Smooth muscle cell (in vitro differentiated cells): ENCODE measurements at regions not wholly inside any gene's neighbourhood (a gene's known extent, or its start where the extent isn't known, plus 50 kb on each side); places are given as distances from the start of the nearest gene placed in this dataset.

Experiments
- DNase-seq: peaks from one replicate; lab custom pipeline; 2025; ENCODE audit not compliant: unreplicated experiment; lab: John Stamatoyannopoulos, UW
- H2AFZ ChIP-seq: fragments of 200-600 bp; sonication (generic); 2 replicates; pipeline ENCODE4 v1.6.0; 2016; ENCODE audit warnings: antibody characterized with exemption, low read depth, mild to moderate bottlenecking
- H3F3A ChIP-seq: fragments of 200-600 bp; sonication (generic); 2 replicates; pipeline ENCODE4 v1.6.0; 2017; ENCODE audit warnings: antibody characterized with exemption, low read depth
- H3K27ac ChIP-seq: fragments of 200-600 bp; sonication (generic); 2 replicates; pipeline ENCODE4 v1.5.1; 2016; ENCODE audit warnings: low read depth, mild to moderate bottlenecking
- H3K27me3 ChIP-seq: fragments of 200-600 bp; sonication (generic); 2 replicates; pipeline ENCODE4 v1.6.1; 2016; ENCODE audit warnings: low read depth, mild to moderate bottlenecking
- H3K36me3 ChIP-seq: fragments of 200-600 bp; sonication (generic); 2 replicates; pipeline ENCODE4 v1.5.1; 2016; ENCODE audit warnings: low read depth
- H3K4me1 ChIP-seq: fragments of 200-600 bp; sonication (generic); 2 replicates; pipeline ENCODE4 v1.5.1; 2016; ENCODE audit warnings: low read depth
- H3K4me2 ChIP-seq: fragments of 200-600 bp; sonication (generic); 2 replicates; pipeline ENCODE4 v1.6.0; 2016; ENCODE audit warnings: mild to moderate bottlenecking
- H3K4me3 ChIP-seq: fragments of 200-600 bp; sonication (generic); 2 replicates; pipeline ENCODE4 v1.5.1; 2016; ENCODE audit warnings: mild to moderate bottlenecking
- H3K79me2 ChIP-seq: fragments of 200-600 bp; sonication (generic); 2 replicates; pipeline ENCODE4 v1.6.0; 2016; ENCODE audit warnings: low read depth, mild to moderate bottlenecking
- H3K9ac ChIP-seq: fragments of 200-600 bp; sonication (generic); 2 replicates; pipeline ENCODE4 v1.6.0; 2016; ENCODE audit warnings: low read depth
- H3K9me3 ChIP-seq: fragments of 200-600 bp; sonication (generic); replicated peaks from 2 replicates; pipeline ENCODE4 v1.5.1; 2016; ENCODE audit warnings: low read depth
- H4K20me1 ChIP-seq: fragments of 200-600 bp; sonication (generic); 2 replicates; pipeline ENCODE4 v1.6.0; 2016; ENCODE audit warnings: low read depth
- CTCF ChIP-seq: fragments of 200-600 bp; sonication (generic); IDR thresholded peaks from 2 replicates; pipeline ENCODE4 v1.5.1; 2017; ENCODE audit warnings: borderline replicate concordance, mild to moderate bottlenecking, antibody characterized with exemption; ENCODE audit not compliant: insufficient read depth, poor library complexity, severe bottlenecking
- WGBS: methylation state at CpG from one replicate; pipeline ENCODE4 v1.1.7; 2016; ENCODE audit warnings: low lambda C conversion rate; 5-methylcytosine and 5-hydroxymethylcytosine counted together

- 82% methylated on average over 4 of the region's 4 CpGs for WGBS
- Histone ChIP-seq H3F3A (no peaks in the 10 kb centered on the region), H3K9ac (no peak overlapping the region), H4K20me1 (no peaks in the 10 kb centered on the region), H2AFZ (no peak overlapping the region), H3K4me1 (no peaks in the 10 kb centered on the region), H3K4me3 (no peak overlapping the region), H3K79me2 (no peaks in the 10 kb centered on the region), H3K9me3 (peaks cover 7% of the 10 kb centered on the region), H3K27me3 (no peaks in the 10 kb centered on the region), H3K4me2 (no peak overlapping the region), H3K36me3 (no peaks in the 10 kb centered on the region), H3K27ac (no peak overlapping the region)
- DNase-seq = no peak
- no peak for TF ChIP-seq CTCF
Observed at GRCh38 chr16:76176153-76176552, 101.0 kb upstream of the CNTNAP4 start.

GRCh38 chr16:76176616-76177015 is 100.6 kb upstream of the CNTNAP4 start:
- Histone ChIP-seq H4K20me1 (no peaks in the 10 kb centered on the region), H3K36me3 (no peaks in the 10 kb centered on the region), H3K4me3 (no peak overlapping the region), H3K4me1 (no peaks in the 10 kb centered on the region), H3K79me2 (no peaks in the 10 kb centered on the region), H3K27me3 (no peaks in the 10 kb centered on the region), H3K27ac (no peak overlapping the region), H3K9me3 (peaks cover 7% of the 10 kb centered on the region), H3K4me2 (no peak overlapping the region), H3K9ac (no peak overlapping the region), H2AFZ (no peak overlapping the region), H3F3A (no peaks in the 10 kb centered on the region)
- TF ChIP-seq CTCF = no peak
- DNase-seq = no peak
- WGBS = 89% methylated on average over 4 of the region's 4 CpGs

GRCh38 chr16:76182041-76182635 is 95.1 kb upstream of the CNTNAP4 start:
- WGBS = 84% methylated on average over 3 of the region's 3 CpGs
- DNase-seq = no peak

More at GRCh38 chr16:76182041-76182635, 95.1 kb upstream of the CNTNAP4 start:
- no peak for TF ChIP-seq CTCF
- Histone ChIP-seq H3K9ac (no peak overlapping the region), H4K20me1 (no peaks in the 10 kb centered on the region), H3K4me3 (no peak overlapping the region), H3K79me2 (no peaks in the 10 kb centered on the region), H3K27me3 (no peaks in the 10 kb centered on the region), H3K4me1 (no peaks in the 10 kb centered on the region), H3K4me2 (no peak overlapping the region), H3K27ac (no peak overlapping the region), H3K9me3 (no peaks in the 10 kb centered on the region), H3F3A (no peaks in the 10 kb centered on the region), H3K36me3 (no peaks in the 10 kb centered on the region), H2AFZ (no peak overlapping the region)
